NCI-H69 (cell line): ENCODE measurements at regions not wholly inside any gene's neighbourhood (a gene's known extent, or its start where the extent isn't known, plus 50 kb on each side); places are given as distances from the start of the nearest gene placed in this dataset.
"Not testable (repeated sequence)": the region's sequence is repeated elsewhere in the genome, so short reads cannot be mapped to it uniquely, and the experiment has no call there.

Experiments
- DNase-seq: peaks from one replicate; lab custom pipeline; 2025; lab: John Stamatoyannopoulos, UW

DNA sequence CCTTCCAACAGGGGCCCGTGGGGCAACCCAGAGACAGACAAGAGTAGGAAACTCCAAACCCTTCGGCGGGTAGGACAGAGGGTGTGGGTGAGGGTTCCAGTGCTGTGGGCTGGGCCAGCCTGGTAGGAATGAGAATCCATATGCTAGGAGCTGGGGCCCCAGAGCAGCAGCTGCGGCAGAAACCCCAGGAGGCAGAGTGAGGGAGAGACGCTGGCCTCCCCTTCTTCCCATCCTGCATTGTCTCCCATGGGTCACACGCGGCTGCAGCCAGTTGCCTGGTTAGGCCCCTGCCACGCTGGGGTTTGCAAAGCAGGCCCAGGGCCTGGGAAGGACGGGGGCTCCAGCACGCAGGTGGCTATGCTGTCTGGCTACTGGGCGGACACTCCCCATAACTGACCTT lies 113.1 kb upstream of the CCZ1B start:
- not testable (repeated sequence) for DNase-seq

DNA sequence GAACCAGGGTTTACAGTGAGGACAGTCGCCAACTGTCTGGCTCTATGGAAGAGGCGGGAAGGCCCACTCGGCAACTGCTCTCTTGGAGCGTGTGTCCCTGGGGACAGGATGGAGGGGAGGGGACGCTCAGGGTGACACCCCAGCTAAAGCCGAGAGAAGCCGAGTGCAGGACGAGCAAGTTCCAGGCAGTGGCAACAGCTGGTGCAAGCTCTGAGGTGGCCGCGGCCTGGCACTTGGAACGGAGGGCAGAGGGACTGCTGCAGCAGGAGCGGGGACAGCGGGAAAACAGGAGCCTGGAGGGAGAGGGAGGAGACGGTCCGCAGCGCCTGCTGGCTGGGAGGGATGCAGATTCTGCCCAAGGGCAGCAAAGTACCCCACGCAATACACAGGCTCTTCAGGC lies 113.8 kb upstream of the CCZ1B start:
- DNase-seq, result not testable (repeated sequence)

DNA sequence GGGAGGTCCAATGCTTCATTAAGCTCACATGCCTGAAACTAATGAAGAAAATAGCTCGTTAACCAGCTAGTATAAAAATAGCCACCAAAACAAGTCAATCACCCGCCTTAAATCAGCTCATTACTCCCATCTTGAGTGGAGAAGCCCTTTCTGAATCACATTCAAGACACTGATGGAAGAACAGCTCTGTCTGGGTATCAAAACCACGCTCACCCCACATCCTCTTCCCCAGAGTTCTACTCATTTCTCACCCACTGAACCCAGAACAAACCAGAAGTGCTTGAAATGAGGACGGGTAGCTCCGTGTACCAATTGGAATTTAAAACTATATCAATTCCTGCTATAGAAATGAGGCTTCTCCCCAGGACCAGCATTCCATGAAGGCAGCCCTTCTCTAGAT lies 120.8 kb upstream of the CCZ1B start:
- not testable (repeated sequence) for DNase-seq

DNA sequence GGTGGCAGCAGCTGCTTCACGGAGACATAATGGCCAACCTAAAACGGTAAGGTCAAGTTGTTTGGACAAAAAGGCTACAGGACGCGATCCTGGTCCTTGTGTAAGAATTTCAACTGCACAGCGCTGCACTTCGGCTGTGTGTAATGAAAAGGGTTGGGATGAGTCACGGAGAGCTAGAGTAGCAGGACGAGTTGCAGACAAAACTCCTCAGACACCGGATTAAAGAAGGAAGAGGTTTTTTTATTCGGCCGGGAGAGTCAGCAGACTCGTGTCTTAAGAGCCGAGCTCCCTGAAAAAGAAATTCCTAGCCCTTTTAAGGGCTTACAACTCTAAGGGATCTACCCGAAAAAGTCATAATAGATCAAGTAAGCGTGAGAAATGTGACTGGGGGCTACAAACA lies 124.2 kb upstream of the CCZ1B start:
- DNase-seq, result not testable (repeated sequence)

DNA sequence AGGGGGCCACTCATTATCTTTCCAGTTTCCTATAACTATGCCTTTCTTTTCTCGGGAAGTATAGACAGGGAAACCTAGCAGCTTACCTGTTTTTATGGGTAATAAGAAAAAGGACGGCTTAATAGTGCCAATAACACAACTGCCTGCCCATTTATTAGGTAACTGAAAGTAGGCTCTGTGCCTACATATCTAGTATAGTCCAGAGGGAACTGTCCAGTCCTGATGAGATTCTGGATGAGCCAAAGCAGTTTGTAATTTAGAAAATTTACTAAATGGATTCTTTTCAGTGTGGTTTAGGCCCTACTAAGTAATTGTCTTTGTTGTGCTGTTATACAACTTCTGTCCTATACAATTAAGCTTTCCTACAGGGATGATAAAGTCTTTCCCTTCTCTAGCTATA lies 125.5 kb upstream of the CCZ1B start:
- DNase-seq, result not testable (repeated sequence)

DNA sequence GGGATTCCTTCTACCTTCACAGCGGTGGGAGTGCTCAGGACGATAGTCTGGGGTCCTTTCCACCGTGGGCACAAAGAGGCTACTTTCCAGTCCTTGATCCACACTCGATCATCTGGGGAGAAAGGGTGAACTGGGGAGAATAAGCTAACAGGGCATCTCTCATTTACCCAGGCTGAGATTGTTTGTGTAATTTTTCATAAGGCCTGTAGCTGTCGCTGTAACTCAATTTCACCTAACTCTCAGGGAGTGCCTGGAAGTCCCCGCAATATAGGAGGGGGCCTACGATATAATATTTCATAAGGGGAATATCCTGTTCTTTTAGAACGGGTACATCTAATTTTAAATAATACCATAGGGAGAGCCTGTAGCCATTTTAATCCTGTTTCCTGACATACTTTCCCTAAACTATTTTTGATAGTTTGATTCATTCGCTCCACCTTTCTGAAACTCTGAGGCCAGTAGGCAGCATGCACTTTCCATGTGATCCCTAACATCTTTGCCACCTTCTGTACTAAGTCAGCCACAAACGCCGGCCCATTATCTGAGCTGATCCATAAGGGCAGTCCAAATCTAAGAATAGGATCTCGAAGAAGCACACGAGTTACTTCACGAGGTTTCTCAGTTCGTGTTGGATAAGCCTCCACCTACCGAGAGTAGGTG lies 127.2 kb upstream of the CCZ1B start:
- not testable (repeated sequence) for DNase-seq

DNA sequence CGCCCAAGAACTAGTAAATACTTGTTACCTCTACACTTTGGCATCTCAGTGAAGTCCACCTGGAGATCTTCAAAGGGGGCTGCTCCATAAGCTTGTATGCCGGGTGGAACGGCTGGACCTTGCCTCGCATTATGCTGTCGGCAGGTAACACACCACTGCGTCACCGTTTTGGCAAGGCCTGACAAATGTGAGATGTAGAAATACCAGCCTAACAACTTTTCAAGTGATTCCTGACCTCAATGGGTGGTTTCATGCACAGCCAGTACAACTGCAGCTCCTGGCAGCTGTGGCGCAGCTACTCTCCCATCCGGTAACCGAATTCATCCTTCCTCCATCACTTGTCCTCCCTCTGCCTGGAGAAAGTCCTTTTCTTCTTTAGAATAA lies 127.7 kb upstream of the CCZ1B start:
- DNase-seq, result not testable (repeated sequence)

DNA sequence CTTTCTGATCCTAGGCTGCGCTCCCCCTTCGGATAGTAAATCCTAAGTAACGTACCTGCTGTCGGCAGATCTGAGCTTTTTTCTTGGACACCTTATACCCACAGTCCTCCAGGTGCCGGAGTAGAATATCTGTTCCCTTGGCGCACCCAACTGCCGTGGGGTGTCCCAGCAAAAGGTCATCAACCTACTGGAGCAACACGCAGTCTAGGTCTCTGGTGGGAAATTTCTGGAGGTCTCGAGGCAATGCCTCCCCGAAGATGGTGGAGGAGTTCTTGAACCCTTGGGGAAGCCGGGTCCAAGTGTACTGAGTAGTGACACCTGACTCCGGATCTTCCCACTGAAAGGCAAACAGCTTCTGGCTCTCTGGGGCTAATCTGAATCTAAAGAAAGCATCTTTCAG lies 129.3 kb upstream of the CCZ1B start:
- DNase-seq, result not testable (repeated sequence)

DNA sequence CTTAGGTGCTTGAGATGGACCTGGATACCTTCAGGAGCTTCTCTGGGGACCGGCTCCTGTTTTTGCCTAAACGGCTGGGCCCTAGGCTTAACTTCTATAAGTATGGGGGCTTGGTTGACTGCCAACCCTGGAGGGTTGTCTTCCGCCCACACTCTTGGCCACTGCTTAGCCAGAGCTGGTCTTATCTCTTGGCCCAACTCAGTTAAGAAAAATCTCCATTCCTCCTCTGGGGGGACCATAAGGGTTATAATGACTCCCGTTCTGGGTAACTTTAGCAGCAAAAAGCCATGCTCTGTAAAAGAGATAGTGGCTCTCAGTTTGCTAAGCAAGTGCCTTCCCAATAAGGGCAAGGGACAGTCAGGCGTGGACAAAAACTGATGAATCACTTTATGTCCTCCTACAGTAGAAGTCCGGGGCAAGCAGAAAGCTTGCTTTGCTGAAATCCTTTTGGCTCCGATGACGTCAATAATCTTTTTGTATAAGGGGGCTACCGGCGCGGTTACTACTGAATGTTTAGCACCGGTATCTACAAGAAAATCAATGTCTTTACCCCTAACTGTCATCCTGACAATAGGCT lies 130.0 kb upstream of the CCZ1B start:
- DNase-seq, result not testable (repeated sequence)

DNA sequence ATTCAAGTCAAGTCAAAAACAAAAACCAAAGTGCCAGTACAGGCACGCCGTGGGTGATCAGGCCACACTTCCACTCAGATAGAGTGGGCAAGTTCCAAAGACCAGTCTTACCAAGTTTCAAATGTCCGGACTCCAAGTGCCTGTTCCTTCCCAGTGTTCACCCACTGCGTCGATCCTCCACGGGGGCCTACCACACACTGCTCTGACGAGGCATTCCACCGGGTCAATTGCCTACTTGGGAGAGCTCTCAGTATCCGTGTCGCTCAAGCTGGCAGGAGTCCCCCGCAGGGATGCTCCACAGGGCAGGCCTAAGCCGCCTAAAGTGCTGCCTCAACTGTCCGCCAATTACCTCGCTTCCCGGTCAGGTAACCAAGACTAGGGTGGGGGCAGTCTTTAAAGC lies 132.3 kb upstream of the CCZ1B start:
- DNase-seq, result not testable (repeated sequence)

DNA sequence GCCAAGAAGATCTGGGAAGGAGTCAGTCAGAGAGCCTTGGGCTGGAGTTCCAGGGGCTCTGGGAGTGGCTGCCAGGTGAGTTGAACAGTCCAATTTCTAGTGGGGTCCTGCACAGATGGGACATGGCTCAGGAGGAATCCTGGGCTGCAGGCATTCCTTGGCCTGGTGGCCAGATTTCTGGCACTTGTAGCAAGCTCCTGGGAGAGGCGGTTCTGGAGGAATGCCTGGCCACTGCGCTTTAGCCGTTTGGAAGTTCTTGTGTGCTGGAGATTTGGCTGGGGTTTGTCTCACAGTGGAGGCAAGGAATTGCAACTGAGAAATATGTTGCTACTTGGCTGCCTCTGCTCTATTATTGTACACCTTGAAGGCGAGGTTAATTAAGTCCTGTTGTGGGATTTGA lies 133.9 kb upstream of the CCZ1B start:
- not testable (repeated sequence) for DNase-seq

DNA sequence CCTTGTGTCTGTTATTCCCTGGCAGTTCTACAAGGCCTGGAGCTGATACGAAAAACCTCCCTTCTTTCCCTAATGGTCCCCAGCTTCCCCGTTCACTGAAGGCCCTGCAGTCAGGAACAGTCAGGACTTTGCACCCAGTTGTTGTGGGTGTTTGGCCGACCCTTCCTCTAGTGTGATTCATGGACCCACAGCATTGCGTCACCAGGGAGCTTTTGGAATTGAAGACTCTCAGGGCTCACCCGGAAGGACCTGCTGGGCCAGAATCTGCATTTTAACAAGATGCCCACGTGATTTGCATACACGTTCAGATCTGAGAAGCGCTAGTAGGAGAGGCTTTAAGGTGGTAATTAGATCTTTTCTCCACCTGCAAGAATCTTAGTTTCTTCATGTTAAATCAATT lies 136.8 kb upstream of the CCZ1B start:
- DNase-seq, result not testable (repeated sequence)

DNA sequence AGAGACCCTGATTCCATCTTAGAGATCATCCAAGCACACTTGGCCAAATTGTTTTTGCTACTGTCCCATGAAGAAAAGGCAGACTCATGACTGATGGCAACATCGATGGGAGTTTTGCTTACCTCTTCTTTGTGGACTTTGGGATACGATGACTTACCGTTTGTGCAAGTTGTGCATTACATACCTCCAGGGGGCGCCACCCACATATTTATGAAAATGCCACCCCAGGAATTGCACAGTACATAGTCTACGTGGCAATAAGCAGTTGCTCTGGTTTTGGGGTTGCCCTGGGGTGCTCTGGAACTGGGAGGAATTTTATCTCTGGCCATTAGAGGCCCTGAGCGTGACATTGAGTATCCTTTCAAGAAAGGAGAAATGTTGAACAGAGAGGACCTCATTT lies 139.0 kb upstream of the CCZ1B start:
- DNase-seq, result peak; percentile 55

DNA sequence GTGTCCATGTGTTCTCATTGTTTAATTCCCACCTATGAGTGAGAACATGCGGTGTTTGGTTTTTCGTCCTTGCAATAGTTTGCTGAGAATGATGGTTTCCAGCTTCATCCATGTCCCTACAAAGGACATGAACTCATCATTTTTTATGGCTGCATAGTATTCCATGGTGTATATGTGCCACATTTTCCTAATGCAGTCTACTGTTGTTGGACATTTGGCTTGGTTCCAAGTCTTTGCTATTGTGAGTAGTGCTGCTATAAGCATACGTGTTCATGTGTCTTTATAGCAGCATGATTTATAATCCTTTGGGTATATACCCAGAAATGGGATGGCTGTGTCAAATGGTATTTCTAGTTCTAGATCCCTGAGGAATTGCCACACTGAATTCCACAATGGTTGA lies 144.1 kb upstream of the CCZ1B start:
- not testable (repeated sequence) for DNase-seq

DNA sequence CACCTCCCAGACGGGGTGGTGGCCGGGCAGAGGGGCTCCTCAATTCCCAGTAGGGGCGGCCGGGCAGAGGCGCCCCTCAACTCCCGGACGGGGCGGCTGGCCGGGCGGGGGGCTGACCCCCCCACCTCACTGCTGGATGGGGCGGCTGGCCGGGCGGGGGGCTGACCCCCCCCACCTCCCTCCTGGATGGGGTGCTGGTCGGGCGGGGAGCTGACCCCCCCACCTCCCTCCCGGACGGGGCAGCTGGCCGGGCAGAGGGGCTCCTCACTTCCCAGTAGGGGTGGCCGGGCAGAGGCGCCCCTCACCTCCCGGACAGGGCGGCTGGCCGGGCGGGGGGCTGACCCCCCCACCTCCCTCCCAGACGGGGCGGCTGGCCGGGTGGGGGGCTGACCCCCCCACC lies 148.8 kb upstream of the CCZ1B start:
- not testable (repeated sequence) for DNase-seq

DNA sequence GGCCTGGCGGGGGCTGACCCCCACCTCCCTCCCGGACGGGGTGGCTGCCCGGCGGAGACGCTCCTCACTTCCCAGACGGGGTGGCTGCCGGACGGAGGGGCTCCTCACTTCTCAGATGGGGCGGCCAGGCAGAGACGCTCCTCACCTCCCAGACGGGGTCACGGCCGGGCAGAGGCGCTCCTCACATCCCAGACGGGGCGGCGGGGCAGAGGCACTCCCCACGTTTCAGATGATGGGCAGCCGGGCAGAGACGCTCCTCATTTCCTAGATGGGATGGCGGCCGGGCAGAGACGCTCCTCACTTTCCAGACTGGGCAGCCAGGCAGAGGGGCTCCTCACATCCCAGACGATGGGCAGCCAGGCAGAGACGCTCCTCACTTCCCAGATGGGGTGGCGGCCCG lies 149.3 kb upstream of the CCZ1B start:
- not testable (repeated sequence) for DNase-seq

DNA sequence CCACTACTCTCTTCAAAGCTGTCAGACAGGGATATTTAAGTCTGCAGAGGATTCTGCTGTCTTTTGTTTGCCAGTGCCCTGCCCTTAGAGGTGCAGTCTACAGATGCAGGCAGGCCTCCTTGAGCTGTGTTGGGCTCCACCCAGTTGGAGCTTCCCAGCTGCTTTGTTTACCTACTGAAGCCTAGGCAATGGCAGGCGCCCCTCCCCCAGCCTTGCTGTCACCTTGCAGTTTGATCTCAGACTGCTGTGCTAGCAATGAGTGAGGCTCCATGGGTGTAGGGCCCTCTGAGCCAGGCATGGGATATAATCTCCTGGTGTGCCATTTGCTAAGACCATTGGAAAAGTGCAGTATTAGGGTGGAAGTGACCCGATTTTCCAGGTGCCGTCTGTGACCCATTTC lies 151.3 kb upstream of the CCZ1B start:
- not testable (repeated sequence) for DNase-seq

DNA sequence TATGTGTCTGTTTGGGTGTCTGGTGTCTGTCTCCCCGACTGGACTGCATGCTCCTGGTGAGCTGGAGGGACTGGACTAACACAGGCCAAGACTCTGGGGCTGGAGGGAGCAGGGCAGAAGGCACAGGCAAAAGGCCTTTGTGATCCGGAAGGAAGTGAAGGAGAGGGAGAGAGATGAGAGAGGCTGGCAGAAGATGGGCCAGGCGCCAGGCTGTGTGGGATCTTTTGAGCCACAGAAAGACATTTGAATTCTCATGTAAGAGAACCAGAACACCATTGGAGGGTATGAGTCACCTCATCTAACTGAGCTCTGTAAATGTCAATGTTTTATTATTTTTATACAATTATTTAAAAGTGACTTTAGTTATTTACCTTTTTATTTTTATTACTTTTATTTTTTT lies 152.3 kb upstream of the CCZ1B start:
- DNase-seq, result not testable (repeated sequence)

DNA sequence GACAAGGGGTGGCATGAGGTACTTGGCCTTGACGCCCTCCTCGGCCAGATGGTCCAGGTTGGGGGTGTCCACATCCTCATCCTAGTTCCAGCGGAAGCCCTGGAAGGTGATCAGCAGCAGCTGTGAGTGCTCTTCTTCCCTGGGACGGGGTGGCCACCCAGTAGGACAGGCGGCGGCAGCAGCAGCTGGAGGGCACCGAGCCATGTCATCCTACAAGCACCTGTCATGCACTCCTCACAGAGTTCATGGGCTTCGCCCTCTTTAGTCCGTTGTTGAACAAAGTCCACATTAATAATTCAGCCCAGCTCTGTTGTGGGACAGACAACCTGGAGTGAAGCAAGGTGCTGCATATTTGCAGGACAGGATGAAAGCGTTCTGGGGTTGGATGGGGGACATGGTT lies 153.4 kb upstream of the CCZ1B start:
- DNase-seq, result not testable (repeated sequence)

DNA sequence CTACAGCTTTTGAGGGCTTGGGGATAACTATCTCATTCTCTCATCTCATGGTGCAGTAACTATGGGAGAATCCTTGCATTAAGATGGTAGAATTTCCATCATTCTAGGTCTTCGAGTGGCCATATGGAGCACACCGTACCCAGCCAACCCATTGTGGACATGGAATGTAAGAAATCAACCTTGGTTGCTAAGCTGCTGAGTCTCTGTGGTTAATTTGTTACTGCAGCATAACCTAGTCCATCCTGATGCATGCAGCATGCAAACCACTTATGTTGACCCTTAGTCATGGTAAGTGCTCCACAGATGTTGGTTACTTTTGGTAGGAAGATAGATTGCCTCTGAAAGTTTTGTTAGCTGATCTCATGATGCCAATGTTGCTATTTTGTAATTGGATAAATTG lies 156.3 kb upstream of the CCZ1B start:
- DNase-seq, result not testable (repeated sequence)

DNA sequence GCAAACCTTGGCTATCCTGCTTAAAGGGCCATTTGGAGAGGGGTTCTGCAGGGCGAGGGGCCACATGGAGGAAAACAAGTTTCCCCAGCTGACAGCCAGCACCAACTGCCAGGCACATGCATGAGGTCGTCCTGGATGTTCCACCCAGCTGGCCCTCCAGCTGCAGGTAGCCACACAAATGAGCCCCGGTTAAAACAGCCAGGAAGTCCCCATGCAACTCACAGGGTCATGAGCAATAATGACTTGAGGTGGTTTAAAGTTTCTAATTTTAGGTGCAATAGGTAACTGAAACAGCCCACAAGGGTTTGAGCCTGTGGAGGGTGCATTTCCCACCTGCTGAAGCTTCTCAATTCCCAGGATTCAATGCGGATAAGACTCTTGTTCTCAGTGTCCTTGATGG lies 160.8 kb upstream of the CCZ1B start:
- not testable (repeated sequence) for DNase-seq

DNA sequence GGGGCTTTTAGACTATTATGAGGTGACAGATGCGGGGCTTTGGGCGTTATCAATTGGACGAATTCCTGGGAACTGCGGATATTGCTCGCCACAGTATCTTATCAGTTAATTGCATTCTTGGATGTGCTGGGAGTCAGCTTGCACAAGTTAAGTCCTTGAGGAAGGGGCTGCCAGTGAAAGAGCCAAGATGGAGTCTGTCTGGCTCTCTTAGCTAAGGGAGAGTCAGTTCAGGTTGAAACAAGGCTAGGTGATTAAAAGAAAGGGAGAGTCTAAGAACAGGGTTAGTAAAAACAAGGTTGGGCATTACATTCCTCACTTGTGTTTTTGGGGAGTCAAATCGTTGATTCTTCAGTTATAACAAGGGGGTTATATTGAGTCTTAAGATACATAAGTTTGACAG lies 162.5 kb upstream of the CCZ1B start:
- not testable (repeated sequence) for DNase-seq

DNA sequence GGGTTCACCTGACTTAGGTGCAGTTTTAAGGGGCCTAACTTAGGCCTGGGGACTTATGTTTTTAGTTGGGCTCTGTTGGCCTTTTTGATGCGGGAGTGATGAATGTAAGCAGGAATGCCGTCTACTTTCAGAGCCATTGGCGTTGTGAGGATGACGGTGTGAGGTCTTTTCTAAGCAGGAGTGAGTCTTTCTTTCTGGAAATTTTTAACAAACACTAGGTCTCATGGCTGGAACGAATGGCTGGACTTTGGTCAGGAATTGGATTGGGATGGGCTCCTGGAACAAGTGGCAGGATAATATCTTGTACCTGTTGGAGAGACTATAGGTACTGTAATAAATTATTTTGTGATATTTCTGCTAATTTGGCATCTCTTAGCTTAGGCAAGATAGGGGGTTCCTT lies 163.9 kb upstream of the CCZ1B start:
- not testable (repeated sequence) for DNase-seq
